HEK293 (cell line): ENCODE measurements at regions not wholly inside any gene's neighbourhood (a gene's known extent, or its start where the extent isn't known, plus 50 kb on each side); places are given as distances from the start of the nearest gene placed in this dataset.

Source experiments
- CTCF ChIA-PET: fragments of 350-600 bp; formaldehyde crosslinking; extraction: SDS; loops from one replicate; lab custom pipeline; 2021; ENCODE audit warnings: antibody characterized with exemption; lab: Yijun Ruan, JAX
- POLR2A ChIA-PET: fragments of 300-600 bp; formaldehyde crosslinking; extraction: SDS; loops from one replicate; lab custom pipeline; 2020; ENCODE audit warnings: antibody characterized with exemption, inconsistent platforms; lab: Yijun Ruan, JAX
- H3K27ac ChIP-seq: fragments of 200-500 bp; sonication (Bioruptor generic); 2 replicates; pipeline ENCODE4 v1.5.1; 2014; ENCODE audit warnings: low read depth, low read length, control low read depth, inconsistent platforms; ENCODE audit errors: extremely low read depth
- H3K36me3 ChIP-seq, 2 experiments: fragments of 200-500 bp in 1 of 2; sonication (Bioruptor generic) in 1 of 2; 1 replicate in 1 of 2; 2 replicates in 1 of 2; pipeline ENCODE4 v1.5.1; 2014 to 2017; ENCODE audit warnings: inconsistent platforms in 2 of 2, low read length in 2 of 2; ENCODE audit not compliant: control insufficient read depth in 2 of 2, insufficient read depth in 1 of 2
- H3K4me1 ChIP-seq: fragments of 200-500 bp; sonication (Bioruptor generic); 2 replicates; pipeline ENCODE4 v1.5.1; 2014; ENCODE audit warnings: mild to moderate bottlenecking, low read length, inconsistent platforms; ENCODE audit not compliant: control insufficient read depth, insufficient read depth
- H3K4me3 ChIP-seq: 2 replicates; pipeline ENCODE4 v1.5.1; 2011; ENCODE audit warnings: low read depth, mild to moderate bottlenecking, control low read depth, low read length, moderate library complexity
- H3K9me3 ChIP-seq: fragments of 200-500 bp; sonication (Bioruptor generic); 2 replicates; pipeline ENCODE4 v1.5.1; 2014; ENCODE audit warnings: low read depth, low read length, inconsistent platforms; ENCODE audit not compliant: control insufficient read depth, insufficient read depth
- ELK4 ChIP-seq: IDR thresholded peaks from 2 replicates; pipeline ENCODE4 v1.6.1; 2011; ENCODE audit warnings: mild to moderate bottlenecking, low read depth, low read length, borderline replicate concordance
- SETDB1 ChIP-seq: IDR thresholded peaks from one replicate; pipeline ENCODE4 v1.6.1; 2017; ENCODE audit warnings: mild to moderate bottlenecking, low read length, moderate library complexity, mixed read lengths; ENCODE audit not compliant: insufficient read length
- SP2 ChIP-seq: fragments of 450-650 bp; formaldehyde crosslinking; IDR thresholded peaks from 2 replicates; pipeline ENCODE4 v1.5.1; 2016; ENCODE audit warnings: missing biosample characterization, missing genetic modification characterization
- ZNF10 ChIP-seq: fragments of 450-650 bp; formaldehyde crosslinking; IDR thresholded peaks from 2 replicates; pipeline ENCODE4 v1.5.1; 2017; ENCODE audit warnings: missing biosample characterization, missing genetic modification characterization
- ZNF132 ChIP-seq: fragments of 450-650 bp; formaldehyde crosslinking; IDR thresholded peaks from 2 replicates; pipeline ENCODE4 v1.5.1; 2017; ENCODE audit warnings: missing biosample characterization, missing genetic modification characterization, borderline replicate concordance
- ZNF138 ChIP-seq: fragments of 450-650 bp; formaldehyde crosslinking; IDR thresholded peaks from 2 replicates; pipeline ENCODE4 v1.5.1; 2016; ENCODE audit warnings: missing biosample characterization, missing genetic modification characterization, borderline replicate concordance
- ZNF19 ChIP-seq: fragments of 450-650 bp; formaldehyde crosslinking; IDR thresholded peaks from 2 replicates; pipeline ENCODE4; 2016; ENCODE audit warnings: missing biosample characterization, missing genetic modification characterization, low read depth
- ZNF2 ChIP-seq: fragments of 450-650 bp; formaldehyde crosslinking; IDR thresholded peaks from 2 replicates; pipeline ENCODE4 v1.5.1; 2016; ENCODE audit warnings: missing biosample characterization, missing genetic modification characterization
- ZNF221 ChIP-seq: fragments of 450-650 bp; formaldehyde crosslinking; IDR thresholded peaks from 2 replicates; pipeline ENCODE4 v1.5.1; 2017; ENCODE audit warnings: missing biosample characterization, missing genetic modification characterization, borderline replicate concordance
- ZNF391 ChIP-seq: fragments of 450-650 bp; formaldehyde crosslinking; IDR thresholded peaks from 2 replicates; pipeline ENCODE4 v1.5.1; 2016; ENCODE audit warnings: low read depth, missing biosample characterization, missing genetic modification characterization, borderline replicate concordance
- ZNF416 ChIP-seq: fragments of 450-650 bp; formaldehyde crosslinking; IDR thresholded peaks from 2 replicates; pipeline ENCODE4 v1.5.1; 2016; ENCODE audit warnings: missing biosample characterization, missing genetic modification characterization
- ZNF521 ChIP-seq: fragments of 450-650 bp; formaldehyde crosslinking; IDR thresholded peaks from 2 replicates; pipeline ENCODE4 v1.5.1; 2017; ENCODE audit warnings: missing biosample characterization, mild to moderate bottlenecking, missing genetic modification characterization
- ZNF544 ChIP-seq: fragments of 450-650 bp; formaldehyde crosslinking; IDR thresholded peaks from 2 replicates; pipeline ENCODE4 v1.5.0; 2017; ENCODE audit warnings: missing biosample characterization, missing genetic modification characterization
- ZNF549 ChIP-seq: fragments of 450-650 bp; IDR thresholded peaks from 2 replicates; pipeline ENCODE4 v1.5.1; 2018; ENCODE audit warnings: missing biosample characterization, missing genetic modification characterization, mild to moderate bottlenecking, inconsistent platforms, moderate library complexity
- ZNF600 ChIP-seq: fragments of 450-650 bp; formaldehyde crosslinking; IDR thresholded peaks from 2 replicates; pipeline ENCODE4 v1.5.1; 2016; ENCODE audit warnings: missing biosample characterization, missing genetic modification characterization
- ZNF624 ChIP-seq: fragments of 450-650 bp; formaldehyde crosslinking; IDR thresholded peaks from 2 replicates; pipeline ENCODE4 v1.5.1; 2017; ENCODE audit warnings: missing biosample characterization, missing genetic modification characterization
- ZNF658 ChIP-seq: fragments of 450-650 bp; formaldehyde crosslinking; IDR thresholded peaks from 2 replicates; pipeline ENCODE4; 2016; ENCODE audit warnings: missing biosample characterization, missing genetic modification characterization
- ZNF701 ChIP-seq: fragments of 450-650 bp; formaldehyde crosslinking; IDR thresholded peaks from 2 replicates; pipeline ENCODE4 v1.5.1; 2016; ENCODE audit warnings: missing biosample characterization, missing genetic modification characterization
- ZNF704 ChIP-seq: fragments of 450-650 bp; formaldehyde crosslinking; IDR thresholded peaks from 2 replicates; pipeline ENCODE4 v1.5.1; 2016; ENCODE audit warnings: missing biosample characterization, missing genetic modification characterization
- ZNF777 ChIP-seq: fragments of 450-650 bp; formaldehyde crosslinking; IDR thresholded peaks from 2 replicates; pipeline ENCODE4 v1.5.1; 2017; ENCODE audit warnings: missing biosample characterization, missing genetic modification characterization, borderline replicate concordance
- ZSCAN23 ChIP-seq: fragments of 450-650 bp; formaldehyde crosslinking; IDR thresholded peaks from 2 replicates; pipeline ENCODE4 v1.5.1; 2016; ENCODE audit warnings: missing biosample characterization, missing genetic modification characterization
- TF ChIP-seq, protein P1 (sequence below): fragments of 450-650 bp; formaldehyde crosslinking; IDR thresholded peaks from 2 replicates; pipeline ENCODE4 v1.5.1; 2016; ENCODE audit warnings: missing biosample characterization, missing genetic modification characterization, borderline replicate concordance
- TF ChIP-seq, protein P2 (sequence below): fragments of 450-650 bp; formaldehyde crosslinking; IDR thresholded peaks from 2 replicates; pipeline ENCODE4 v1.5.1; 2016; ENCODE audit warnings: missing biosample characterization, missing genetic modification characterization
- TF ChIP-seq, protein P3 (sequence below): fragments of 450-650 bp; formaldehyde crosslinking; IDR thresholded peaks from 2 replicates; pipeline ENCODE4 v1.5.1; 2016; ENCODE audit warnings: missing biosample characterization, missing genetic modification characterization

- CTCF ChIA-PET, result no interaction called here
Observed at GRCh38 chr3:74343391-74343790, 271.1 kb downstream of the CNTN3 start.

DNA sequence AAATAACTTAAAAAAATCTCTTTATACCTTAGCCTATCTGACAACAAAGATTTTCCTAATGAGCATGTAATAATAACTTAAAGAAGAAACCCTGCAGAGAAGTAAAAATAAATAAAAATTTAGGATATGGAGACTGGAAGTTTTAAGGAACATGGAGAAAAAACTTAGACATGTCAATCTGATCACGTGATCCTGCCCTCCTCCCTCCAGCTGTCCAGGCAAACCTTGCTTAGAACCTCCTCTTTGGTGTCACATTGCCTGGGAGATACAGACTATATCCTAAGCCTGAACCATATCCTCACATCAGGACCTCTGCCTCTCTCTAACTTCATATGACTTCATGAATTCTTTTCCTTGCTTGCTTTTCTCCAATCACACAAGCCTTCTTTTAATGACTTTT lies 275.5 kb downstream of the CNTN3 start:
- Histone ChIP-seq H3K36me3 (no peaks in the 10 kb centered on the region), H3K4me3 (no peak overlapping the region), H3K4me1 (no peaks in the 10 kb centered on the region), H3K9me3 (no peaks in the 10 kb centered on the region), H3K27ac (no peak overlapping the region)
- CTCF ChIA-PET, result no interaction called here
- no peak for TF ChIP-seq ZNF777 (tag by site-specific recombination)
- TF ChIP-seq ZNF544 (tag by site-specific recombination), result no peak
- TF ChIP-seq ZSCAN23 (tag by site-specific recombination), result no peak
- TF ChIP-seq, protein P1, sequence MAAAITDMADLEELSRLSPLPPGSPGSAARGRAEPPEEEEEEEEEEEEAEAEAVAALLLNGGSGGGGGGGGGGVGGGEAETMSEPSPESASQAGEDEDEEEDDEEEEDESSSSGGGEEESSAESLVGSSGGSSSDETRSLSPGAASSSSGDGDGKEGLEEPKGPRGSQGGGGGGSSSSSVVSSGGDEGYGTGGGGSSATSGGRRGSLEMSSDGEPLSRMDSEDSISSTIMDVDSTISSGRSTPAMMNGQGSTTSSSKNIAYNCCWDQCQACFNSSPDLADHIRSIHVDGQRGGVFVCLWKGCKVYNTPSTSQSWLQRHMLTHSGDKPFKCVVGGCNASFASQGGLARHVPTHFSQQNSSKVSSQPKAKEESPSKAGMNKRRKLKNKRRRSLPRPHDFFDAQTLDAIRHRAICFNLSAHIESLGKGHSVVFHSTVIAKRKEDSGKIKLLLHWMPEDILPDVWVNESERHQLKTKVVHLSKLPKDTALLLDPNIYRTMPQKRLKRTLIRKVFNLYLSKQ, result no peak
- TF ChIP-seq ZNF704, result no peak
- TF ChIP-seq ZNF600 (tag by site-specific recombination), result no peak
- POLR2A ChIA-PET, result no interaction called here

More at GRCh38 chr3:74343391-74343790, 271.1 kb downstream of the CNTN3 start:
- no peak overlapping the region for H3K27ac ChIP-seq
- H3K36me3 ChIP-seq, result no peaks in the 10 kb centered on the region
- H3K4me3 ChIP-seq, result no peak overlapping the region
- no peak for TF ChIP-seq ZNF658 (tag by site-specific recombination)
- TF ChIP-seq ZNF549 (tag by site-specific recombination), result no peak
- no peak for TF ChIP-seq ZNF624 (tag by site-specific recombination)
- TF ChIP-seq SP2, result no peak
- no peaks in the 10 kb centered on the region for H3K9me3 ChIP-seq
- POLR2A ChIA-PET, result no interaction called here
- H3K4me1 ChIP-seq, result no peaks in the 10 kb centered on the region

DNA sequence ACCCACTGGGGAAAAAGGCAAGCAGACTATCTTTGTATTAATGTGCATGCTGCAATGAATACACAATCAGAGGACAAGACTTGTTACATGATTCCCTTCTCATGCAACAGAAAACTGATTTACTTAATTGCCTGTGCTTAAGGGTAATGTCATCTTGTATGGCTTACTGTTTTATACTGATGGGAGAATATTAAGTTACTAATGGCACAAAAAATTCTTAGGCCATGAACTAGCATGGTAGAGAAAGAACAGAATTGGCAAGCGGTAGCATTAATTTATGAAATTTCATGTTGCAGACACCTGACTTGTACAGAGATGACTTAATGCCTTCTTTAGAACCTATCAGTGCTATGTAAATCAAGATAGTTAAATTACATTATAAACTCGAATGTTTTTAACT lies 282.3 kb downstream of the CNTN3 start:
- Histone ChIP-seq H3K27ac (no peak overlapping the region), H3K4me1 (no peaks in the 10 kb centered on the region), H3K36me3 (no peaks in the 10 kb centered on the region), H3K9me3 (no peaks in the 10 kb centered on the region), H3K4me3 (no peak overlapping the region)
- ChIA-PET CTCF (no interaction called here), POLR2A (no interaction called here)
- no peak for TF ChIP-seq ZNF2 (tag by site-specific recombination)
- TF ChIP-seq ZNF521 (tag by site-specific recombination), result no peak
- TF ChIP-seq, protein P2, sequence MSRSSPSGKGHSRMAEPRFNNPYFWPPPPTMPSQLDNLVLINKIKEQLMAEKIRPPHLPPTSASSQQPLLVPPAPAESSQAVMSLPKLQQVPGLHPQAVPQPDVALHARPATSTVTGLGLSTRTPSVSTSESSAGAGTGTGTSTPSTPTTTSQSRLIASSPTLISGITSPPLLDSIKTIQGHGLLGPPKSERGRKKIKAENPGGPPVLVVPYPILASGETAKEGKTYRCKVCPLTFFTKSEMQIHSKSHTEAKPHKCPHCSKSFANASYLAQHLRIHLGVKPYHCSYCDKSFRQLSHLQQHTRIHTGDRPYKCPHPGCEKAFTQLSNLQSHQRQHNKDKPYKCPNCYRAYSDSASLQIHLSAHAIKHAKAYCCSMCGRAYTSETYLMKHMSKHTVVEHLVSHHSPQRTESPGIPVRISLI (tag by site-specific recombination), result no peak
- no peak for TF ChIP-seq ZNF132 (tag by site-specific recombination)
- no peak for TF ChIP-seq ZNF221 (tag by site-specific recombination)
- TF ChIP-seq ELK4, result no peak
- TF ChIP-seq, protein P3, sequence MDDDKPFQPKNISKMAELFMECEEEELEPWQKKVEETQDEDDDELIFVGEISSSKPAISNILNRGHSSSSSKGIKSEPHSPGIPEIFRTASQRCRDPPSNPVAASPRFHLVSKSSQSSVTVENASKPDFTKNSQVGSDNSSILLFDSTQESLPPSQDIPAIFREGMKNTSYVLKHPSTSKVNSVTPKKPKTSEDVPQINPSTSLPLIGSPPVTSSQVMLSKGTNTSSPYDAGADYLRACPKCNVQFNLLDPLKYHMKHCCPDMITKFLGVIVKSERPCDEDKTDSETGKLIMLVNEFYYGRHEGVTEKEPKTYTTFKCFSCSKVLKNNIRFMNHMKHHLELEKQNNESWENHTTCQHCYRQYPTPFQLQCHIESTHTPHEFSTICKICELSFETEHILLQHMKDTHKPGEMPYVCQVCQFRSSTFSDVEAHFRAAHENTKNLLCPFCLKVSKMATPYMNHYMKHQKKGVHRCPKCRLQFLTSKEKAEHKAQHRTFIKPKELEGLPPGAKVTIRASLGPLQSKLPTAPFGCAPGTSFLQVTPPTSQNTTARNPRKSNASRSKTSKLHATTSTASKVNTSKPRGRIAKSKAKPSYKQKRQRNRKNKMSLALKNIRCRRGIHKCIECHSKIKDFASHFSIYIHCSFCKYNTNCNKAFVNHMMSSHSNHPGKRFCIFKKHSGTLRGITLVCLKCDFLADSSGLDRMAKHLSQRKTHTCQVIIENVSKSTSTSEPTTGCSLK, result no peak
- TF ChIP-seq SETDB1, result no peak
- no peak for TF ChIP-seq ZNF391 (tag by site-specific recombination)
- TF ChIP-seq ZNF701 (tag by site-specific recombination), result no peak
- no peak for TF ChIP-seq ZNF416 (tag by site-specific recombination)
- no peak for TF ChIP-seq ZNF19 (tag by site-specific recombination)
- no peak for TF ChIP-seq ZNF138 (tag by site-specific recombination)
- TF ChIP-seq ZNF10 (tag by site-specific recombination), result no peak
